Stimulated activated CD4-positive, alpha-beta T cell treated with anti-CD3 and anti-CD28 coated beads, Interleukin-4, amount 100 ng/mL, for 1 hour (primary cell): ENCODE measurements at regions not wholly inside any gene's neighbourhood (a gene's known extent, or its start where the extent isn't known, plus 50 kb on each side); places are given as distances from the start of the nearest gene placed in this dataset.

Source experiments
- DNase-seq: peaks from one replicate; pipeline ENCODE4 v3.0.0-alpha.2; 2020

GRCh38 chr10:4730998-4731397 lies 95.0 kb upstream of the AKR1E2 start:
- no peak for DNase-seq

GRCh38 chr10:4725917-4726606 lies 99.9 kb upstream of the AKR1E2 start:
- DNase-seq, result no peak

GRCh38 chr10:4723860-4724259 lies 102.1 kb upstream of the AKR1E2 start:
- DNase-seq, result no peak

GRCh38 chr10:4721999-4722753 lies 103.8 kb upstream of the AKR1E2 start:
- no peak for DNase-seq

GRCh38 chr10:4720463-4720862 lies 105.5 kb upstream of the AKR1E2 start:
- DNase-seq, result no peak

- DNase-seq, result no peak
Measured at GRCh38 chr10:4719671-4720070, 106.3 kb upstream of the AKR1E2 start.

GRCh38 chr10:4719036-4719435 lies 107.0 kb upstream of the AKR1E2 start:
- DNase-seq, result no peak

GRCh38 chr10:4718544-4718943 lies 107.5 kb upstream of the AKR1E2 start:
- no peak for DNase-seq

- DNase-seq, result no peak
Measured at GRCh38 chr10:4717670-4718069, 108.3 kb upstream of the AKR1E2 start.

- DNase-seq, result no peak
Measured at GRCh38 chr10:4710858-4711257, 115.1 kb upstream of the AKR1E2 start.

- peak; percentile 8 for DNase-seq
Measured at GRCh38 chr10:4708123-4708759, 117.8 kb upstream of the AKR1E2 start.

- DNase-seq, result no peak
Measured at GRCh38 chr10:4707221-4707620, 118.8 kb upstream of the AKR1E2 start.

GRCh38 chr10:4704034-4704545 lies 121.9 kb upstream of the AKR1E2 start:
- DNase-seq, result no peak

GRCh38 chr10:4701016-4701415 lies 125.0 kb upstream of the AKR1E2 start:
- DNase-seq, result no peak

- DNase-seq, result no peak
Measured at GRCh38 chr10:4699950-4700730, 125.9 kb upstream of the AKR1E2 start.

- no peak for DNase-seq
Measured at GRCh38 chr10:4698075-4698474, 127.9 kb upstream of the AKR1E2 start.

- no peak for DNase-seq
Measured at GRCh38 chr10:4696186-4696585, 129.8 kb upstream of the AKR1E2 start.

GRCh38 chr10:4693967-4694366 lies 132.0 kb upstream of the AKR1E2 start:
- no peak for DNase-seq

GRCh38 chr10:4692206-4692605 lies 133.8 kb upstream of the AKR1E2 start:
- no peak for DNase-seq

- DNase-seq, result no peak
Measured at GRCh38 chr10:4691776-4692175, 134.2 kb upstream of the AKR1E2 start.

GRCh38 chr10:4691301-4691700 lies 134.7 kb upstream of the AKR1E2 start:
- no peak for DNase-seq

- no peak for DNase-seq
Measured at GRCh38 chr10:4688601-4689000, 137.4 kb upstream of the AKR1E2 start.

GRCh38 chr10:4688168-4688567 lies 137.8 kb upstream of the AKR1E2 start:
- DNase-seq, result no peak
